Left hindlimb (tissue), 1 donor: ENCODE measurements at regions not wholly inside any gene's neighbourhood (a gene's known extent, or its start where the extent isn't known, plus 50 kb on each side); places are given as distances from the start of the nearest gene placed in this dataset.

ENCODE experiments used
- DNase-seq: peaks from one replicate; pipeline ENCODE4 v3.0.0-alpha.2; 2018

DNA sequence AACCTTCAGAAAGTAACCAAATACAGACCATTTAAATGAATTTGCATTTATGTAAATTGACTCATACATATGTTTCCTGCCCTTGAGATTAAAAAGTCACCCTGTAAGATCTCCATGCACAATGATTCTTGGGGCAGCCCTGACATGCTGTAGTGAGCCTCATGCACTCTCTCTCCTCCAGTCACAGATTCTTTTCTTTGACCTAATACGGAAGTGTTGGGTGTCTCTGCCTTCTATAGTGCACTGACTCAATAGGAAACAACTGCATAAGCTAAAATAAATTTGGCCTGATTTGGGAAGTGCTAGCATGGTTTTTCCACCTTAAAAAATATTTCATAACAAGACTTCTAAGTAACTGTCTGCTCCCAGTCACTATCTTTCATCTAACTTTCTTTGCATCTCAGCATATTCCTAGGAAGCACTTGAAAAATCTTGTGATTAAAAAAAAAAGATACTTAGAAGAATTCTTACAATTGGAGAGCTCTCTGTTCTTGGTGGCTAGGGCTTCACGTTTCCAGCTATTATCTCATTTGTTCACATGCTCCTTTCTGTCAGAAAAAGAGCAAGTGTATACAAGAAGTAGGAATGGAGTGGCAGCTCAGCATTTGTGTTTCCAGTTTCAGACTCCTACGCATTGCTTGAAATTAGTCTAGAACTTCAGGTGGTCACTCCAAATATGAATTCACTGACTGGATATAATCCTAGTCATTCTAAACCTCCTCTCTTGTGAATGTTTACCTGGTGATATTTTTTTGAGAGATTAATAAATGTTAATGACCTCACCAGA lies 207.9 kb upstream of the COL8A1 start:
- no peak for DNase-seq

DNA sequence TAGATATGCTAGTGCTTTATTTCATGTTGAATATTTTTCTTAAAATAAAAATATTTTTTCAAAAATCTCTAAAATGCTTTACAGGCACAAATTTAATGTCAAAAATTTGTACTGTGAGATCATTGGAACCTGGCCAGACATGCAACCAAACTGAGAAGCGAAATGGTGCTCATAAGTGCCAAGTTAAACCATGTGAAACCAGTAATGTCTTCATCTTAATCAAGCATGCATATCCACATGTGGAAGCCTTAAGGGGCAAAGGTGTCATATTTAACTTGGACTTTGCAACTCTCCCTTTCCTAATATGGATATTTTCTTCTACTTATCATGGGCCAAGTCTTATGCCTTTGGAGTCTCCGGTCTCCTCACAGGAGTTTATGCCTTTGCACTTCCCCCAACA lies 208.9 kb upstream of the COL8A1 start:
- no peak for DNase-seq

DNA sequence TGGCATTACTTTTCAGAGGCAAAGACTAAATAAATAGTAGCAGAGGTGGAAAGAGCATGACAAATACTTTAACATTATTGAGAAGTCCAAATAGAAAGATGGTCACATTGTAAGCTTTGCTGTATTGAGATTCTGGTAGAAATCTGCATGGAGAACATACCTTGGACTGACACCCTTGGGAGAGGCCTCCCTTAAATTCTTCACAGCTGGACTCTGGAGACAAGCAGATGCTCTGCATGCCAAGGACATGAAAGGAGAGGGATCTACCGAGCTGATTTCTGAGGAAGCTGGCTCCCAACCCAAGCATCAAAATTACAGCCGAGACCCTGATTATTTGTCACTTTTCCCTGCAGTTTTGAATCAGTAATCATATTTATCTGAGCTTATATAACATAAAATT lies 212.5 kb upstream of the COL8A1 start:
- no peak for DNase-seq

DNA sequence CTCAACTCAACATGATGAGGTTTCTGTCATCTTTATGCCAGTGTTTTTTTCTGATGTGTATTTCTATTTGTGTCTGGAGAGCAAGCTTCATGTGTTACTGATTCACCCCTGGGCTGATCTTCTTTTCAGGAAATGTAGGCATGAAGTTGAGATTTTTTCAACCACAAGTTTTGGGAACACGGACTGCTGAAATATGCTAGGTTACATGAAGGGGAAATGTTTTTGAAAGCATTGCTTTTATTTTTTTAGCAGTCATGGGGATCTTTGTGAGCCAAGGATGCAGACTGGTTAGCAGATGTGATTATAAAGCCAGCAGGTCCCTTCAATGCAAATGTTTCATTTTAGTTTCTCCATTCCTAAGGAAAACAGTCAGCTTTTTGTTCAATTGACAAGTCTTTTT lies 219.3 kb upstream of the COL8A1 start:
- DNase-seq, result no peak

DNA sequence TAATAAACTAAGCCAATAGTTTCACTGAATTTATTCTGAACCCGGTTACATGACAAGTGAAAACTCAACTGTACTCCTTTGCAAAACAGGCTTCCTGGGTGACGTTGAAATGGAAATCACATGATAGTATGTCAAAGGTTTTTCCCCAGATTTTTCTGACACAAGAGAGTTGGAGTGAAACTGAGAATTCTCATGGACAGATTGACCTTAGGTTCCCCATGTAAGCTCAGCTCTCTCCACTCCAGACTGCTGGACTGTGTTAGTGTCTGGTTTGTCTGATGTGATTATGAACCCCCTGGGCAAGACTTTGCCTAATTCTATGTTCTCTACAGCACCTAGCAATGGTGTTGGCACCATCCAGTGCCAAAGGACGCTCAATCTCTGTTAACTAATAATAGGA lies 219.7 kb upstream of the COL8A1 start:
- no peak for DNase-seq

DNA sequence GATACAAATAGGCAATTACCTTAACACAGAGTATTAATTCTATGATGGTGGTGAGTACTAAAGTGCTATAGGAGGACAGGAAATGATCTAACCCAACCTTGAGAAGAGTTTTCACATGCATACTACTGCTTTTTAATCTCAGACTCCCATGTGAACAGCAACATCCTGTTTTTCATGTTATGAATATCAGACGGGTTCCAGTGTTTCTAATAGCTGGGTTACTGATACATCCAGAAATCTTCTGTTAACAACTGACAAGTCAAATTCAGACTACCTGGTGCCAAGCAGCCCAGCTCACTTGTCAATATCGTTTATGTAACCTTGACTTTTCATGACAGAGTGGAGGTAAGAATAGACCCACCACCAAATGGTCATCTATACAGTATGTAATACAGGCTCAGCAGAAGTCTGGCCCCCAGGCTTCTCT lies 220.2 kb upstream of the COL8A1 start:
- no peak for DNase-seq

DNA sequence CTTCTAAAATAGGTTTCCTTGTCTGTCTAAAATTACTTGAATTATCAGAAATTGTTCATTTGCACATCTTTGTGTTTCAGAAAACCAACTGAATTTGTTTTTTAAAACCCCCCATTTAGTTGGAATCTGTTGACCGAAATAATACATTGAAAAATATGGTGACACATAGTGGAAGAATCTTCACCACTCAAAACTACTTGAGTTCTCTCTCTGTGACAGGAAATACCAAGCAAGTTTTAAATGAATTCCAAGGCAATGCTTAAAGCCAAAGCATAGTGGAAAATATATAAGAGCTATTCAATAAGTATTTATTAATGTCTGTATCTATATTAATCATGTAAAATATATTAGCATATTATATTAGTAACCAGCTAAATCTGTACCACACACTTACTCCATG lies 224.9 kb upstream of the COL8A1 start:
- no peak for DNase-seq

DNA sequence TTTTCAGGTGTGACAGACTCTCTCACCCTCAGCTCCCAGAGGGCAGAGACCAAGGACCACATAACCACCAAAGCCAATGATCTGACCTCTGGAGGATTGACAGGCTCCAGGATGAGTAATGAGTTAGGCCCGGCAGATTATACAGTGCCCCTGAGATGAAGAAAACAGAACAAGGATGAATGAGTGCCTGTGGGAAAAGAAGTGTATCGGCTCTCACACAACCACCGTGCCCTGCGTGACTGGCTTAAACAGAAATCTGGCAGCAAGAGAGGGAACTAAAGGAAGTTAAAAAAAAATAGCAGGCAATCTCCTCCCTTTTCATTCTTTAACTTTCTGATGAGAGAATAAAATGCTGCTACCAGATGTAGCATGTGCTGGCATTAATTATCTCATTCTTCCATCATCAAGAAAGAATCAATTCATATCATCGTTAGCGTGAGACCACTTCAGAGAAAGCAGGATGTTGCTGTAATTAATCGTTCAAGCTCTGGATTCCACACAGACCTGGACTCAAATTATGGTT lies 227.5 kb upstream of the COL8A1 start:
- no peak for DNase-seq

DNA sequence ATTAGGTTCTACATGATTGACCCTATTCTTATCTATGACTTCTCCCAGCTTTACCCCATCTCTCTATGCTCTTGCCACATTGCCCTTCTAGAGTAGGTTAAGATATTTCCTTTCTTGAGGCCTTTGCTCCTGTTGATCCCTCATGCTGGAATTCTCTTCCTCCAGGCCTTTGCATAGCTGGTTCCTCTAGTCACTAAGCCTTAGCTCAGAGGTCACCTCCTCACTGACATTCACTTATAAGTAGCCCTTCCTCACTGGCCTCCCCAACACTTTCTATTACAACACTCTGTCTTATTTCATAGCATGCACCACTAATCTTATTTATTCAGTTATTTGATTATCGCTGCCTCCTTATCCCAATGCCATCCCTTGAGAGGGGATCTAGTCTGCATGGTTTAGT lies 228.4 kb upstream of the COL8A1 start:
- DNase-seq, result no peak

DNA sequence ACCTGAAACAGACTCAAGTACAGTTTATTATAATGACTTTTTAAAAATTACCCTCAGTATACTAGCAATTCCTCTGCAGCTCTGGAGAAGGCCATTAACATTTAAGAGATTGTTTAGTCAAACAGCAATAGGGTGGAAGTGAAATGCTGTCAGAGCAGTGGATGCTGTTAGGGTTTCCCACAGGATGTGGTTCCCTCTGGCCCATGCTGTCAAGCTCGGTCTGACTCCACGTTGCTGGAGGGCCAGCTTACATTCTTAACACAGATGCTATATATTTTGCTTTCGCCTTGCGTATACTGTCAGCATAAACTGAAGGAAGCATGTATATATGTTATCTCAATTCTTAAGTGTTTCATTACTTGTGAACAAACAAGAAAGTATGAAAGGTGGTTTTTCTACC lies 231.1 kb upstream of the COL8A1 start:
- no peak for DNase-seq

DNA sequence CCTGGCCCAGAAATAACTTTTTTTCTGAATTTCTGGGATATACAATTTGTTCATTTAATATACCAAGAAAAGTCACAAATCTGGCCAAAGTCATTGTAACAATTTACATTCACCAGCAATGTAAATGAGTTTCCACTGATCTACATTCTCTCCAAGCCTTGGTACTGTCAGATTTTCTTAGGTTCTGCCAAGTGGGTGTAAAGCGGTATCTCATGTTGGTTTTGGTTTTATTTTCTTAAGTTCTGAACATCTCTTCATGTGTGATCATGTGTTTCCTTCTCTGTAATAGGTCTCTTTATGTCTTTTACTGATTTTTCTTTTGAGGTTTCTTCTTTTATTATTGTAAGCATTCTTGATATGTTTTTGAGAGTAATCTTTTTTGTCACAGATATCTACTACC lies 235.6 kb upstream of the COL8A1 start:
- no peak for DNase-seq

DNA sequence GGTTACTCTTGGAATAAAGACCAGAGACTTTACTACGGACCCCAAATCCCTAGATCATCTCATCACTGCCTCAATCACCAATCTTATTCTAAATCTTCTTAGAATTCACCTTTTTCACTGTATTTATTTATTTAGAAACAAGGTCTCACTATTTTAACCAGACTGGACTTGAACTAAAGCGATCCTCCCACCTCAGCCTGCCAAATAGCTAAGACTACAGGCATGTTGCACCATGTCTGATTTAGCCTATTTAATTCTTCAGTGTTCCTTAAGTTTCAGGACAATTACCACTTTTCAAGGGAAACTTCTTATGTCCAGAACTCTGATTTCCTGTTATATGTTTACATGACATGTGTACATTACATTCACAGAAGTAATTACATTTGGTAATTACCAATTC lies 238.0 kb upstream of the COL8A1 start:
- DNase-seq, result no peak

DNA sequence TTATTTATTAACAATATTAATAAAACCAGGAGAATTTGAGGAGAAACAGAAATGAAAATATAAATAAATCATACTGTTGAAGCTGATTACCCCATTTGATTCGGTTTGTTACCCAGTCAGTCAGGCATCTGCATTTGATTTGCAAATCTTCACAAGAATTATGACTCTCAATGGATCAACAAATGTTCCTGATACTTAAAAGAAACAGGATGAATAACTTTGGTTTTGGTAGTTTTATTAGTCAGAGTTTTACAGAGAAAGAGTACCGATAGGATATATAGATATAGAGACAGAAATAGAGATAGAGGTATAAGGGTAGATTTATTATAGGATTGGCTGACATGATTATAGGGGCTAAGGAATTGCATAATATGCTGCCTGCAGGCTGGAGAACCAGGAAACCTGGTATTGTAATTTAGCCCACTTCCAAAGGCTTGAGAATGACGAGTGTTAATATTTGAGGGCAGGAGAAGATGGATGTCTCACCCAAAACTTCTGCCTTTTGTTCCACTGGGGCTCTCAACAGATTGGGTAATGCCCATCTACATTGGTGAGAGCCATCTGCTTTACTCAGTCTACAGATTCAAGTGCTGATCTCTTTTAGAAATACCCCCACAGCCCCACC lies 241.6 kb upstream of the COL8A1 start:
- DNase-seq, result no peak

DNA sequence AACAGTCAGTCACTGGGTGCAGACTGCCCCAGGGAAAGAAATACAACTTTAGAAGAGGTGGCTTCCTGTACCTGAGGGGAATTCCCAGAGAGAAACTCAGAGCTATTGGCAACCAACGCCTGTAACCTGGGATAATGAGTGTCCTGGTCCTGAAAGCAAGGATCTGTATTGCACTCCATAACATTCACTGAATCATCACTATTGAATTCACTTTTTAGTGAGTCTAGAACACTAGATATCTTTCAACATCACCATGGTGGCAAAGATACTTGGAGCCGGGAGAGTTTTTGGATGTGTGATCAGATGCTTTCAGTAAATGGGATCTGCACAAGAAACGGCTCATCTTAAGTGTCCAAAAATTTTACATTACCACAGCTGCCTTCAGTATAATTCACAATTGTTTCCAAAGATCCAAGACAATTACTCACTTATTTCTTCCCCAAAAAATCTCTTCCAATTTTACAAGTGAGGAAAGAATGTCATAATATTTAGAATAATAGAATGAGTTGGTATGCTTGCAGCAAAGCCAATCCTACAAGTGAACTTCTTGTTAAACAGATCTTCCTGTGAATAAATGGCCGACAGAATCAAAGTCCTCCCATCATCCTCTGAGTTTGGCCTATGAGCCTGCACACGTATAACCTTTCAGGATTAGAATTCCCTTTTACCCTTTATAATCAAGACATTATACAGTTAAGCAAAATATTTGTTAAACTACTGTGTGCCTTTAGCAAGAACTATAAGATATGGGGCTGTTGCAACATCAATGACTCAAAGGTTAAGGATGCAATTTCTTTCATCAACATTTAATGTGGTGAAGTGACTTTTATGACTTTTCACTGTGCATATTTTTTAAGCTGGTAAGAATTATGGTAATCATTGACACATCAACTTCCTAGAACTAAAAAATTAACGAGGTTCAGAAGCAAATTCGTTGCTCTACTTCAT lies 243.3 kb upstream of the COL8A1 start:
- no peak for DNase-seq

DNA sequence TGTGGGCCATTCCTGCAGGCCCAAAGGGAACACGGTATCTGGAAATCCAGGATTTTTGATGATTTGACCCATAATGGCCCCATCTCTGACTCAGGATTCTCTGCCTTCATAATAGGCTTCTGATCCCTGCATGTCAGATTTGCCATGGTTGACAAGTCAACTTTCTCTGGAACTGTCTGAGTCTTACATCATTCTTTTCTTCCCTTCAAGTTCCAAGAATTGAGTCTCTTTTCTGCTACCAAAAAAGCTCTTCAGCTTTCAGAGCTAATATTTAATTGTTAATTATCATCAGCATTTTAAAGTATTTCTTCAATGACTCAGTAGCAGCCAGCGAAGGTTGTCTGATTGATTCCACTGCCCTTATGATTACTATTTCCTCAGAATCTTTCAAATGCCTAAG lies 244.4 kb upstream of the COL8A1 start:
- DNase-seq, result no peak

DNA sequence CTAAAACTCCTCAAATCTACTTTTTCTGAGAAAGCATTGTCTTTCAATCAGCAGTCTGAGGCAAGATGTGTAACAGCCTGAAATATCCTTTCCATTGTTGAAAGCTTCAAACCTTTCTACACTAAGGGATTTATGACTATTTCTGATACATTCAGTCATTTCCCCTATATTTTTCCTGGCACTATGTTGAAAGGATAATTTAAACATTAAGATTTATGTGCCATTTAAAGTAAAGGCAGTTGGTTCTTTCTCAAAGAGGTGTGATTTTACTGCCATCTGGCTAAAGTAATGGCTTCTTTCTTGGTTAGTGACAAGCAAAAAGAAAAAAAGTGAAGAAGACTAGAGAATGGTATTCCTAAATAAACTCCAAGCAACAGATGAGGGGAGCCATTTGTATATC lies 249.6 kb upstream of the COL8A1 start:
- DNase-seq, result no peak

DNA sequence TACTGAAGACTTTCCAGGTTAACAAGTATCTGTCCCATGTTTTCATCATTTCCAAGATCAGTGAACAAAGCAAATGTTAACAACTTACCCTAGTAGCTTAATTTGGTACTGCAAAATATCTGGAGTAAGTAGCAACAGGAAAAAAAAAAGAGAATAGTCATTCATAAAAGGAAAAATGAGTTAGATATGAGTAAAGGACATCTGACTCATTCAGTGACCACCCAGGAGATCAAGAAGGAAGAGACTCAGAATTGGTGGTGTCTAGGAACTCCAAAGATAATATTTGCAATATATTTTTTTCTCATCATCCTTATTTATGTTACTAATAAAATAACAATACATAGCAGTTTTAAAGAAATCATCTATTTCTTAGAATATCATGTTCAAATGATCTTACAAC lies 253.8 kb upstream of the COL8A1 start:
- DNase-seq, result no peak

DNA sequence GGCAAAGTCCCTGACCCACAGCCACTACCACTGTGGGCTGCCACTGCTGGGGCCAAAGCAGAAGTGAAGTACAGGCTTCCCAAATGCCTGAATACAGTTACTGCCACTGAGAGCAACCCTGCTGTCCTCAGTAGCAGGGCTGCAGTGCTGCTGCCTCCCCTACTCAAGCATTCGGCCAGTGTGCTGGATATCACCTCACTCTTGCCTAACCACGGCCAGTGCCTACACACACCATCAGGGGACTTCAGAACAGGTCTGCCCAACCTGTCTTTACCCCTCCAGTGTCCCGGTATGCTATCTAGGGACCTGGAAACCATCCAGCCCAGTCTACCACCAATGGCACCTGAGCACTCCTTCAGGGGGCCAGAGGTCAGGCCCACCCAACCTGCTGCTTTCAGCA lies 261.5 kb upstream of the COL8A1 start:
- DNase-seq, result no peak

DNA sequence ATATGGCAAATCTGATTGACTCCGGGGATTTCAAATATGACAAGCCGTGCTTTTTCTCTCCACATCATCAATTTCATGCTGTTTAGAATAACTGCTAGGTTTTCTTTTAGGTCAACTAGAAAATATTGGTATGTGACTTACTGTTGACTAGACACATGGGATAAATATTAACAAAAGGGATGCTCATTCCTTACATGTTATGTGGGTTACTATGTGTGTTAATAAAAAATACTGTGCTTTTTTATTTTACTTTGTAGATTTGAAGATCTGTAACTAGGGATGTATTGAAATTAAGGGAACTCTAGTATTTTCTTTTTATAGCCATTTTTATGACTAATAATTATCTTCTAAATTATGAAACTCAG lies 264.6 kb upstream of the COL8A1 start:
- DNase-seq, result no peak

DNA sequence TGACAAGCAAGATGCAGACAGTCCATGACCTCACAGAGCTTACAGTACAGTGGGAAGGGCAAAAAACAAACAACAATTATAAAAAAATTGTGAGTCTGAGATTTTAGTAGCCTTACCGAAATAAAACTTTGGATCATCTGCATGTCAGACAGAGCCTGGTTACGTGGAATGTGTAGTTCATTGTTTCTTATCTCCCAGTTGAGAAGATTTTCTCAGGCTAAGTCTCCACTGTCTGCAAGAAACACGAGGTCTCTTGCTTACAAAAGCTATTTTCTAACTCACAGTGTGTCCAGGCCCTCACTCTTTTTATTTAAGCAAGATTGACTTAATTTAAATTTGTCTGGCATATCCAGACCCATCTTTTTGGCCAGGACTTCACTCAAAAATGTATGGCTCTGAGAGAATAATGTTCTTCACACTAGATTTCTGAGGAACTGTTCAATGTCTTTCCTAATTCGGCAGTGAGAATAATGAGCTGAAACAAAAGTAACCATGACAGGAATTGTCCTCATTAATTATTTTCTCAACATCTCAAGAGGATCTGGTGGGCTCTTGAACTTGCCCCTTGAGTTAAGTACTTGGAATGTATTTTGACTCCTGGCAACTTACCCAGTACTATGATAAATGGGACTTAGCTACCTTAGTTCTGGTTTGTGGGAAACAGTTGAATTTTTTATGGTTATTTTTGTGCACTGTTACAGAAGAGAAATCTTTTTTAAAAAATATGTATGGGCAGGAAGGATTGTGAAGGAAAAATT lies 265.1 kb upstream of the COL8A1 start:
- DNase-seq, result no peak

DNA sequence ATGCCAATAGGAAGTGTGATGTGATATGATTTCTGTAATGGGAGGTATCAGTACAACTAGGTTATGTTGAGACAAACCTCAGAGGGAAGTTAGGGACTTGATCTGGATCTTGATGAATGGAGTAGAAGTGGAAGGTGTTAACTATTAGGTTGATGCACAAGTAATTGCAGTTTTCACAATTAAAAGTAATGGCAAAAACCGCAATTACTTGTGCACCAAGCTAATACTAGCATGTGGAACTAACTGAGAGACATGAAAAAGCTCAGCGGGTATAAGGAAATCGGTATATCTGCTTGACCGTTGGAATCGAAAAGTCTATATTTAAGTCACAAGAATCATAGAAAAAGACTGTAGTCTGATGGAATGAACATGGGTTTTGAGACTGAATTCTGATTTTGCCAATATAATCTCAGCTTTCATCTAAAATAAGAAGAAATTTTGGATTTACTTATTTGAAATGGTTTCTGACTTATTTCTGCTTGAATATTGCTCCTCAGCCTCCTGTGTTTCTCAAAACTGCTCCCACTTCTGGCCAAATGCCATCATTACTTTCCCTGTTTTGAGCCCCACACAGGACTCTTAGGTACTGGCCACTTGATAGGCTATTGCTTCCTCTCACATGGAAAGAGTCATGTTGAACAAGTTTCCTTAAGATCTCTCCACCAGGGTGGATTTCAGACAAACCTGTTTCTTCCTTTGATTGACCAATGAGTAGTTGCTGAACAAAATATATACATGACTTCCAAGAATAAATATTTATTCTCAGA lies 271.5 kb upstream of the COL8A1 start:
- DNase-seq, result no peak

DNA sequence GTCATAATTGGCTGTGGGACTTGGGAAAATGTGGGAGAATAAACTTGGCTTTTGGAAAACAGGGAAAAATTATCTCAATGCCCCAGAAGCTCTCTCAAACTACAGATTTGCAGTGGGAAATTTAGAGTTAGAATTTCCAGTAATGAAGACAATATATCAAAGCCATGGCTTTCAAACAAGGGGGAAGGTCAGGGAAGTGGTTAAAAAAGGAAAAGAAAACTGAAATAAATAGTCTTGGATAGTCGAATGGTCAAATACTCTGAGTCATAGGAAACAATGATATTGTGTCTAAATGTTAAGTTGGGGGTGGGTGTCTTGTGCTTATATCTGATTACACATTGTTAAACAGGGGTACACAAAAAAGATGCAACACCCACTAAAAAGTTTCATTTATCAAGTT lies 272.4 kb upstream of the COL8A1 start:
- DNase-seq, result no peak
